Inferior parietal cortex (tissue), 1 donor: ENCODE measurements at regions not wholly inside any gene's neighbourhood (a gene's known extent, or its start where the extent isn't known, plus 50 kb on each side); places are given as distances from the start of the nearest gene placed in this dataset.

Experiments
- DNase-seq: peaks from one replicate; pipeline ENCODE4 v3.0.0-alpha.2; 2016; ENCODE audit errors: extremely low spot score

GRCh38 chr3:193754719-193755118 lies 161.7 kb downstream of the OPA1 start:
- DNase-seq: no peak

- DNase-seq: no peak
Measured at GRCh38 chr3:193756536-193756935, 163.5 kb downstream of the OPA1 start.

GRCh38 chr3:193757457-193757856 lies 164.4 kb downstream of the OPA1 start:
- no peak for DNase-seq

GRCh38 chr3:193761969-193762368 lies 169.0 kb downstream of the OPA1 start:
- DNase-seq: no peak

- no peak for DNase-seq
Measured at GRCh38 chr3:193762657-193763056, 169.6 kb downstream of the OPA1 start.

GRCh38 chr3:193764959-193765358 lies 172.0 kb downstream of the OPA1 start:
- DNase-seq: no peak

GRCh38 chr3:193767353-193768069 lies 174.5 kb downstream of the OPA1 start:
- no peak for DNase-seq

GRCh38 chr3:193768070-193768394 lies 175.0 kb downstream of the OPA1 start:
- DNase-seq: no peak

GRCh38 chr3:193769437-193769836 lies 176.4 kb downstream of the OPA1 start:
- no peak for DNase-seq

GRCh38 chr3:193771011-193771652 lies 178.1 kb downstream of the OPA1 start:
- DNase-seq: no peak

GRCh38 chr3:193771653-193772421 lies 178.8 kb downstream of the OPA1 start:
- DNase-seq: no peak

- no peak for DNase-seq
Measured at GRCh38 chr3:193772422-193772763, 179.4 kb downstream of the OPA1 start.

- no peak for DNase-seq
Measured at GRCh38 chr3:193773266-193774220, 180.5 kb downstream of the OPA1 start.

GRCh38 chr3:193774272-193774915 lies 181.4 kb downstream of the OPA1 start:
- no peak for DNase-seq

- DNase-seq: no peak
Measured at GRCh38 chr3:193774916-193775285, 181.9 kb downstream of the OPA1 start.

- DNase-seq: no peak
Measured at GRCh38 chr3:193775421-193776077, 182.5 kb downstream of the OPA1 start.

- no peak for DNase-seq
Measured at GRCh38 chr3:193776626-193777358, 183.8 kb downstream of the OPA1 start.

GRCh38 chr3:193777524-193777923 lies 184.5 kb downstream of the OPA1 start:
- no peak for DNase-seq

- no peak for DNase-seq
Measured at GRCh38 chr3:193778676-193779075, 185.7 kb downstream of the OPA1 start.

GRCh38 chr3:193779933-193780332 lies 186.9 kb downstream of the OPA1 start:
- no peak for DNase-seq
